CD4-positive, alpha-beta T cell treated with Interleukin-1 beta for 1 hour (primary cell): ENCODE measurements at regions not wholly inside any gene's neighbourhood (a gene's known extent, or its start where the extent isn't known, plus 50 kb on each side); places are given as distances from the start of the nearest gene placed in this dataset.
"Not testable (repeated sequence)": the region's sequence is repeated elsewhere in the genome, so short reads cannot be mapped to it uniquely, and the experiment has no call there.

Source experiments
- DNase-seq, 2 donors: peaks; one replicate each; pipeline ENCODE4 v3.0.0-alpha.2; 2020 to 2022

GRCh38 chr2:125642032-125642431, 1013.9 kb upstream of the GYPC start:
- no peak for DNase-seq

- no peak for DNase-seq
These were observed 1012.8 kb upstream of the GYPC start for GRCh38 chr2:125643128-125643527.

GRCh38 chr2:125643585-125643984, 1012.4 kb upstream of the GYPC start:
- DNase-seq = no peak

GRCh38 chr2:125644257-125644656, 1011.7 kb upstream of the GYPC start:
- DNase-seq = no peak

GRCh38 chr2:125652280-125652679, 1003.7 kb upstream of the GYPC start:
- DNase-seq = no peak

GRCh38 chr2:125654226-125654625, 1001.7 kb upstream of the GYPC start:
- DNase-seq = no peak

- DNase-seq = no peak
These were observed 999.8 kb upstream of the GYPC start for GRCh38 chr2:125656190-125656589.

GRCh38 chr2:125658583-125658982, 997.4 kb upstream of the GYPC start:
- no peak for DNase-seq

- DNase-seq = not testable (repeated sequence)
These were observed 995.6 kb upstream of the GYPC start for GRCh38 chr2:125660369-125660768.

- DNase-seq = no peak
These were observed 988.3 kb upstream of the GYPC start for GRCh38 chr2:125667630-125668029.

- no peak for DNase-seq
These were observed 976.1 kb upstream of the GYPC start for GRCh38 chr2:125679903-125680302.

GRCh38 chr2:125680809-125681208, 975.1 kb upstream of the GYPC start:
- no peak for DNase-seq

- DNase-seq = no peak
These were observed 974.4 kb upstream of the GYPC start for GRCh38 chr2:125681576-125681975.

GRCh38 chr2:125681976-125682805, 973.8 kb upstream of the GYPC start:
- no peak for DNase-seq

GRCh38 chr2:125684256-125684655, 971.7 kb upstream of the GYPC start:
- no peak for DNase-seq

- no peak for DNase-seq
These were observed 971.0 kb upstream of the GYPC start for GRCh38 chr2:125684932-125685331.

- DNase-seq = no peak
These were observed 959.4 kb upstream of the GYPC start for GRCh38 chr2:125696560-125696959.

- no peak for DNase-seq
These were observed 957.7 kb upstream of the GYPC start for GRCh38 chr2:125698280-125698679.

- DNase-seq = no peak
These were observed 954.9 kb upstream of the GYPC start for GRCh38 chr2:125701070-125701469.

- no peak for DNase-seq
These were observed 948.3 kb upstream of the GYPC start for GRCh38 chr2:125707611-125708010.

- DNase-seq = no peak
These were observed 945.4 kb upstream of the GYPC start for GRCh38 chr2:125710561-125710960.

GRCh38 chr2:125711075-125711474, 944.9 kb upstream of the GYPC start:
- no peak for DNase-seq

- DNase-seq = no peak
These were observed 942.4 kb upstream of the GYPC start for GRCh38 chr2:125713533-125713932.

GRCh38 chr2:125721072-125721721, 934.8 kb upstream of the GYPC start:
- DNase-seq = no peak

- no peak for DNase-seq
These were observed 925.0 kb upstream of the GYPC start for GRCh38 chr2:125730921-125731320.
